HS-5 (cell line): ENCODE measurements at regions not wholly inside any gene's neighbourhood (a gene's known extent, or its start where the extent isn't known, plus 50 kb on each side); places are given as distances from the start of the nearest gene placed in this dataset.

Source experiments
- DNase-seq: peaks from one replicate; pipeline ENCODE4 v3.0.0-alpha.2; 2012; ENCODE audit warnings: low read depth

GRCh38 chr17:55634702-55635101 lies 88.0 kb downstream of the TMEM100 start:
- no peak for DNase-seq

DNA sequence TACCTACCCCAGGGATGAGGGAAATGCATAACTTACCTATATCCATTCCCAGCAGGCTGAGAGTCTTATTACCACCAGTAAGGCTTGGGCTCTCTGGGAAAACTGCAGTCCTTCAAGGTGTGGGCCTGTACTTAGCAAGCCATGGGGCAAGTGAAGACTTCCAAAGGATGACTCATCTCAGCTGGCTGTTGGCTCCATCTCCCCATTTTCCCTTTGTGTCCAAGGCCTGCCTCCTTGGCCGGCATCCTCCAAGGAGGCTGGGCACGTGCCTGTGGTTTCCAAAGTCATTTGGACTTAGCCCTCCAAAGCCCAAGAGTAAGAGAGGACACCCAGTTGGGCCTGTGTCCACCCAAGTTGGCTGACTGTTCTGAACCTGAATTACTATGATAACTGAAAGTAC lies 89.8 kb downstream of the TMEM100 start:
- no peak for DNase-seq

- DNase-seq = no peak
These were observed 90.4 kb downstream of the TMEM100 start for GRCh38 chr17:55632236-55632635.

DNA sequence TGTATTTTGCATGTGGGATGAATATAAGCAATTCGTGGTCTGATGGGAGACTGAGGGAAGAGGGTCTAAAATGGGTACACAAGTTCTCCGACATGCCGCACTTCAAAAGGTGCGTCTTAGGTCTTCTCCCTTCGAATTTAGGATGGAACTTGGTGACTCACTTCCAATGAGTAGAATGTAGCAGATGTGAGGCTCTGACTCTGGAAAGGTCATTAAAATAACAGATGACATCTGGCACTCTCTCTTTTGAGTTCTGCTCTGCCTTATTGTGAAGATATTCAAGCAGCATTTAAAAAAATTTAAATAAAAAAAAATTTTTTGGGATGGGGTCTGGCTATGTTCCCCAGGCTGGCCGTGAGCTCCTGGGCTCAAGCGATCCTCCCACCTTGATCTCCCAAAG lies 92.7 kb downstream of the TMEM100 start:
- DNase-seq = no peak

- no peak for DNase-seq
These were observed 97.1 kb downstream of the TMEM100 start for GRCh38 chr17:55625521-55625920.

DNA sequence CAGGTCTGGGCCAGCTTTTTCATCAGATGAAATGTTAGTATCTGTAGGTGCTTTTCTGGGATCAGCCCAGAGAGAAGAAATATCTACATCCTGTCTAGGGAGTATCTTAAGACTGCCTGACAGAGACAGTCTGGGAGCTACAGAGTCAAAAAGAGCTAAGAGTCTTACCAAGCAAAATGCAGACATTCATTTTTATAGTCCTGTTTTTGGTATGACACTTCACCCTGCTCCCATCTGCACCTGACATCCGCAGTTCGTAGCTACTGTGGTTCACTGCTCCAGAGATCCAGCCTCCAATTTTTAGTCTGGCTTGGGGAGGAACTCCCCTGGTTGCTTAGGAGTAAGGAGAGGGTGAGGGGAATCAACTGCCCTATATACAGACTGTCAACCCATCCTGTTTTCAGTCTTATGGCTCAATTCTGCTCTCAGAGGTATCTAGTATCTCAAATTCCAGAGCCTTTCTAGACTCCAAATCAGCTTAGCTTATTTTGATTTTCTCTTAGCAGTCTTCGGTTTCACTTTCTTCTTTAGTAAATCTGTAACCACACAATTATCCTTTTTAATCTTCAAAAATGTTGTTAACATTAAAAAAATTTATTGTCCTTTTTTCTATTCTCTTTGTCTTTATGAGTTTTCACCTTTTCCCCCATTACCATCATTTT lies 97.8 kb downstream of the TMEM100 start:
- no peak for DNase-seq

DNA sequence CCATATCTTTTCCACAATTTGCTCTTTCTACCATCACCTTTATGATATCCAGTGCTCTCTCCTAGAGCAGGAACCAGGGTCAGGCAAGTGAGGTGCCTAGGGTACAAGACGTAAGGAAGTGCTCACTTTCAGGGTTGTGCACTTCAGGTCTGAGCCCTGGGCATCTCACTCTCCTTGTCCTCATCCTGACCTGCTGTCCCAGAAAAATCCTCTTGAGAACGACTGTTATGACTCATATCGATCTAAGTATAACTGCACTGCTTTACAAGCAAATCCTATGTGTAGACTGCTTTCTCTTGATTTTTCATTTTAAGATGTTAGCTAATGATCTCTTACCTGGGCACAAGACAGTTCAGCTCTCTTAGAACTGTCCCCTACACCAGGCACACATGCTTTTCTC lies 100.1 kb downstream of the TMEM100 start:
- no peak for DNase-seq

GRCh38 chr17:55620945-55621344 lies 101.7 kb downstream of the TMEM100 start:
- DNase-seq = no peak

DNA sequence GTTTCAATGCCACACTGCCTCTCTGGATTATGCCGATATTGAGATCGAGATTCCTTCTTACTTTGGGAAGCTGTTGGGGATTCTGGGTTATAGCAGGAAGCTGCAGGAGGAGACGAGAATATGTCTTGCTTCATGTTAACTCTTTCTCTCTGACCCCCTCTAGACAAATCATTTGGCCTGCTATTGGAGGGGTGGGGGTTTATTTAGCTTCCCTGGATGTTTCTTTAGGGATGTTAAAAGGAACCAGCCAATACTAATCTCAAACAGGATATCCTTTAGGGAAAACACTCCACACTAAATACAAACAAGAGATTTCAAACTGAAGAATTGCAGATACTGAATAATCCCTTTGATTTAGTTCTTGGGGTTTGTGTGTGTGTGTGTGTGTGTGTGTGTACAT lies 102.6 kb downstream of the TMEM100 start:
- DNase-seq = no peak

- no peak for DNase-seq
These were observed 105.2 kb downstream of the TMEM100 start for GRCh38 chr17:55617441-55617840.

GRCh38 chr17:55614061-55614460 lies 102.8 kb upstream of the SMIM36 start:
- no peak for DNase-seq

DNA sequence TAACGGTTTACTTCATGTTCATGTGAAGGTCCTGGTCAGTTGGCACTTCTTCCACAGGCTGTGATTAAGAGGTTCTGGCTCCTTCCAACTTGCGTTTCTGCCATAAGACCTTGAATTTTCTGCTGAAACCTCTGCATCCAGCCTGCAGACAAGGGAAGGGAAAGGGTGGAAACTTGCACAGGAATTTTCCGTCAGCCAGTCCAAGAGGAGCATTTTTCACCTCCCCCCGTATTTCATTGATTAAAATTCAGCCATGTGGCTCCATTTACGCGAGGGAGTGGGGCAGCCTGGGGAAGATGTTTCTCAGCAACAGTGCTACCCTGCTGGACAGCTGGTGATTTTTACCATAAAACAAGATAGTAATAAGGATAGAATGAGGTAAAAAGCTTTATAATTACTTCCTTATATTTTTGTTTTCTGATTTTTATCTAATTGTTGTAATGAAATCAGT lies 101.5 kb upstream of the SMIM36 start:
- no peak for DNase-seq

DNA sequence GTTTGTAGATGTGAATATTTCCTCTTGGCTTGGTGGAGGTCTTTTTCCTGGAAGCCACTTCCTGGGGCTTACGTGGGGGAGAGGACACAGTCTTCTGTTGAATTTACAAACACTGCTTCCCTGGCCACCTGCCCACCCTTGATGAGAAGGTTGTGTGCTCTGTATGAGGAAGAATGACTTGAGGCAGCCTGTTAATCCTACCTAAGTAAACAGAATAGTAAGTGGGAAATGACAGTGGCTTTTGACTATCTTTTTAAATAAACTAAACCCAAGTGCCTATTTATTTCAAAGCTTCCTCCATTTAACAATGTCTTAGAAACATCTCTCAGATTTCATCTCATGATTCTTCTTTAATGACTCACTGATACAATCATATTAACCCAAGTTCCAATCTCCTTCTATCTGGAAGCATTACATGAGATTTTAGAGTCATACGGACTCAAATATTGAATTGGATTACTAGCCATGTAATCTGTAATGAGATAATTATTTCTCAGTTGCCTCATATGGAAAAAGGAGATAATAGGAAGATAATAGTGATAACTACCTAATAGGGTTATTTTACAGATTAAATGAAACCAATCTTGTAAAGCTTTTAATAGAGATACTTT lies 96.6 kb upstream of the SMIM36 start:
- DNase-seq = no peak

DNA sequence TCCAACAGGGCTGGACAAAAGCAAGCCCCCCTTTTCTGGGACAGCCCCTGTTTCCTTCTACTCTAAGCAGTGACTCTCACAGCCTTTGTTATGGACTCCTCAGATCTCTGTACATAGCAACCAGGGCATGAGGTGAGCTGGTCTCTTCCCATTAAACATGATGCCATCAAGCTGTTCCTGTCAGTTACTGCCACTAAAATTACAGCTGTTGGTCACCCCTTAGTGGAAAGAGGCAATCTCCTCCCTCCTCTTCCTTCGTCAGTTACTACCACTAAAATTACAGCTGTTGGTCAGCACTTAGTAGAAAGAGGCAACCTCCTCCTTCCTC lies 95.2 kb upstream of the SMIM36 start:
- no peak for DNase-seq

- no peak for DNase-seq
These were observed 94.6 kb upstream of the SMIM36 start for GRCh38 chr17:55605705-55606487.

DNA sequence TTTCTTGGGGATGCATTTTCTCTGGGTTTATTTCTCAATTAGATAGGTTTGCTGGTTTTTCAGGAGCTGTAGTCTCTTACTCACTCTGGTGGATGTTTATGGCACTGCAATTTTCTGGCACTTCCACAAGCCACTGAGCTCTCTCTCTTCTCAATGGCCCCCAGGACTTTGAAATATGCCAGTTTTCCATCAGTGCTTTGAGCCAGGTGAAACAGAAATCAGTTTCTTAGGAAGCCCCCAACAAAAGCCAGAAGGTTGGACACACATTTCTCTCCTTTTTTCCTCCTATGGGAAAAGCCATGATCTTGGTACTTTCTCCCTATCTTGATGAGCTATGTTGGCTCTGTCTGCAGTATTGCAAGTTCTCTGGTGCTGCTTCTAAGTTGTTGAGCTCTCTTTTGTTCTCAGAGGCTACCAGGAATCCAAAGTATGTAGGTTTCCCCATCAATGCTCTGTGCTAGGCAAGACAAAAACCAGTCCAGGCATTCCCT lies 90.7 kb upstream of the SMIM36 start:
- no peak for DNase-seq

DNA sequence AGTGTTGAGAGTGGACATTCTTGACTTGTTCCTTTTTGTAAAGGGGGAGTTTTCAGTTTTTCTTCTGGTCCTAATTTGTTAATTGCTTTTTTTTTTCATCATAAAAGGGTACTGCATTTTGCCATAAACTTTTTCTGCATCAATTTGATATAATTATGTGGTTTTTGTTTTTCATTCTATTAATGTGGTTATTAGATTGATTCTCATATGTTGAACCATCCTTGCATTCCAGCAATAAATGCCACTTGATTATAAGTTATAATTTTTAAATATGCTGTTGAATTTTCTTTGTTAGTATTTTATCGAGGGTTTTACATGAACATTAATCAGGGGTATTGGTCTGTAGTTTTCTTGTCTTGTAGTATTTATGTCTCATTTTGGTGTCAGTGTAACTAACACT lies 87.2 kb upstream of the SMIM36 start:
- no peak for DNase-seq

DNA sequence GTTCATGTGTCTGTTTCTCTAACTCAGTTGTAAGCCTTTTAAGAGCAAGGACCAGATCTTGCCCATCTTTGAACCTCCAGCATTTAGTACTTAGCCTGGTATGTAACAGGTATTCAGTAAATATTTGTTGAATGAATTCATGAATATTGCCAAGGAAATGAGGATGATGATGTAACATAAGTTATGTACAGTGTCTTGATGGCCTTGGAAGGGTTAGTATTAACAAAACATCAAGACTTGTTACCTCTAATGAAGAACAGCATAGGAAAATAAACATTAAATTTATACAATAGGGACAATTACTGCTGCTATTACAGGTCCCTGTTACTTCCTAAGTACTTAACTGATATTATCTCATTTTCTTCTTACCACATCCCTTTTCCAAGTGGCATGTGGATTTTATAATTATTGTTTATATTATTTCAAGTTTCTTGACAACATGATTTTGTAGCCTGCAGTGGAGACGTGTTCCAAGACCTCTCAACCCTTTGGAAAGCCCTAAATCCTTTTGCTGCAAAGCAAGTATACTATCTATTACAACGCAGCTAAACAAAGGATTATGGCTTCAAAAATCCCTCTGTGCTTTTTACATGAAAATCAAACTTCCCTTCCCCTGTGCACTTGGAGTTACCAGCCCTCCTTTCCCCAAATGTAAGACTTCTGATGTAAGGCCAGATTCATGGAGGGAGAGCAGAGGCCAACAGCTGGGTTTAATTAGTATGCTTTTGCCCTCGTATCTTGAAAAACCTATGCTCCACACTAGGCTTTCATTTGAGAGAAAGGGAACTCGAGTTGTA lies 77.4 kb upstream of the SMIM36 start:
- DNase-seq = no peak

- DNase-seq = no peak
These were observed 76.4 kb upstream of the SMIM36 start for GRCh38 chr17:55587608-55588139.

DNA sequence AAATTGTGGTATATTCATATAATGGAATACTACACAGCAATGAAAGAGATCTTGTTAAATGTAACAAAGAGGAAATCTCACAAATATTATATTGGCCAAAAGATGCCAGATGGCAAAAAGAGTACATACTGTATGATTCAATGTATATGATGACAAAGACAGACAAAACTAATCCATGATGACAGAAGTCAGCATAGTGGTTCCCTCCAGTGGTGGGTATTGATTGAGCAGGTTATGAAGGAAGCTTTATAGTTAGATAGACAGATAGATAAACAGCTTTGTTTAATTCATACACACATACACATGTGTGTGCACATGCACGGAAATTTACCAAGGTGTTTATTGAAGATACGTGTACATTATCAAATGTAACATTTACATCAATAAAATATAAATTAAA lies 74.4 kb upstream of the SMIM36 start:
- DNase-seq = no peak

- no peak for DNase-seq
These were observed 73.6 kb upstream of the SMIM36 start for GRCh38 chr17:55584861-55585260.

GRCh38 chr17:55584055-55584685 lies 72.9 kb upstream of the SMIM36 start:
- no peak for DNase-seq
